Liver (tissue), 3 donors: ENCODE measurements at regions not wholly inside any gene's neighbourhood (a gene's known extent, or its start where the extent isn't known, plus 50 kb on each side); places are given as distances from the start of the nearest gene placed in this dataset.

Experiments
- ATF3 ChIP-seq: IDR thresholded peaks from 2 replicates; pipeline ENCODE4 v1.6.1; 2016; ENCODE audit warnings: antibody characterized with exemption
- EGR1 ChIP-seq, 2 donors: IDR thresholded peaks; 2 replicates each; pipeline ENCODE4 v1.6.1; 2016 to 2018; ENCODE audit warnings: antibody characterized with exemption in 2 of 2, low read depth in 2 of 2
- FOXA1 ChIP-seq: IDR thresholded peaks from 2 replicates; pipeline ENCODE4 v1.6.1; 2016; ENCODE audit warnings: antibody characterized with exemption
- GABPA ChIP-seq, 2 donors: IDR thresholded peaks in 1 of 2; conservative IDR thresholded peaks in 1 of 2; 2 replicates each; pipeline ENCODE4 v1.6.1; 2016; ENCODE audit warnings: antibody characterized with exemption in 2 of 2, mild to moderate bottlenecking in 1 of 2, moderate library complexity in 1 of 2
- JUND ChIP-seq, 2 donors: IDR thresholded peaks; 2 replicates each; pipeline ENCODE4 v1.6.1; 2016; ENCODE audit warnings: antibody characterized with exemption in 2 of 2
- MAX ChIP-seq: IDR thresholded peaks from 2 replicates; pipeline ENCODE4 v1.6.1; 2016; ENCODE audit warnings: antibody characterized with exemption
- RAD21 ChIP-seq, 2 donors: IDR thresholded peaks; 2 replicates each; pipeline ENCODE4 v1.6.1; 2016; ENCODE audit warnings: antibody characterized with exemption in 2 of 2, mild to moderate bottlenecking in 2 of 2
- REST ChIP-seq: IDR thresholded peaks from 2 replicates; pipeline ENCODE4 v1.6.1; 2016; ENCODE audit warnings: antibody characterized with exemption, mild to moderate bottlenecking
- TAF1 ChIP-seq: conservative IDR thresholded peaks from 2 replicates; pipeline ENCODE4 v1.6.1; 2016; ENCODE audit warnings: antibody characterized with exemption, mild to moderate bottlenecking
- YY1 ChIP-seq: IDR thresholded peaks from 2 replicates; pipeline ENCODE4 v1.6.1; 2016; ENCODE audit warnings: antibody characterized with exemption, mild to moderate bottlenecking
- ZBTB33 ChIP-seq: IDR thresholded peaks from 2 replicates; pipeline ENCODE4 v1.6.1; 2016; ENCODE audit warnings: antibody characterized with exemption
- TF ChIP-seq, protein P1 (sequence below): fragments of 150-350 bp; IDR thresholded peaks from 2 replicates; pipeline ENCODE4 v1.5.1; 2017; ENCODE audit warnings: improper control_type of control experiment, low read depth, low read length; ENCODE audit not compliant: missing input control
- donor health status: healthy.
- donor health status: healthy.

DNA sequence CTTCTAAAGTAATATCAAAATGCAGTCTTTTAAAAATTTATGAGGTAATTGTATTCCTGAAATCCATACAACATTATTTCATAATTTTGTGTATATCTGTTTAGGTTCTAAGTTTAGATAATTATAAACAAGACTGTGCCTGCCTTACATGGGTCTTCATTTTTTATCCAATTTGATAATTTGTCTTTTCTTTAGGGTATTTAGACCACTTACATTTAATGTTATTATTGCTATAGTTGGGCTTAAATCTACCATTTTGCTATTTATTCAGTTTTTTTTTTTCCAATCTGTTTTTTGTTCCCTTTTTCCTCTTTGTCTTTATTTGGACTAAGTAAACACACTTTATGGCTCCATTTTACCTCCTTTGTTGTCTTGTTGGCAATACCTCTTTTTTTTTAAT lies 312.5 kb upstream of the MEX3C start:
- TF ChIP-seq, protein P1, sequence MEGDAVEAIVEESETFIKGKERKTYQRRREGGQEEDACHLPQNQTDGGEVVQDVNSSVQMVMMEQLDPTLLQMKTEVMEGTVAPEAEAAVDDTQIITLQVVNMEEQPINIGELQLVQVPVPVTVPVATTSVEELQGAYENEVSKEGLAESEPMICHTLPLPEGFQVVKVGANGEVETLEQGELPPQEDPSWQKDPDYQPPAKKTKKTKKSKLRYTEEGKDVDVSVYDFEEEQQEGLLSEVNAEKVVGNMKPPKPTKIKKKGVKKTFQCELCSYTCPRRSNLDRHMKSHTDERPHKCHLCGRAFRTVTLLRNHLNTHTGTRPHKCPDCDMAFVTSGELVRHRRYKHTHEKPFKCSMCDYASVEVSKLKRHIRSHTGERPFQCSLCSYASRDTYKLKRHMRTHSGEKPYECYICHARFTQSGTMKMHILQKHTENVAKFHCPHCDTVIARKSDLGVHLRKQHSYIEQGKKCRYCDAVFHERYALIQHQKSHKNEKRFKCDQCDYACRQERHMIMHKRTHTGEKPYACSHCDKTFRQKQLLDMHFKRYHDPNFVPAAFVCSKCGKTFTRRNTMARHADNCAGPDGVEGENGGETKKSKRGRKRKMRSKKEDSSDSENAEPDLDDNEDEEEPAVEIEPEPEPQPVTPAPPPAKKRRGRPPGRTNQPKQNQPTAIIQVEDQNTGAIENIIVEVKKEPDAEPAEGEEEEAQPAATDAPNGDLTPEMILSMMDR: no peak
- TF ChIP-seq REST (no peak), EGR1 (IDR thresholded peaks at IDR 0.05; ENCODE audit: low read depth in 2 of 2) (no peak), TAF1 (no peak), MAX (no peak), ZBTB33 (no peak), YY1 (no peak), RAD21 (IDR thresholded peaks at IDR 0.05) (no peak), GABPA (IDR thresholded peaks at IDR 0.05 in 1 of 2, conservative IDR thresholded peaks at IDR 0.05 in 1 of 2) (no peak), JUND (IDR thresholded peaks at IDR 0.05) (no peak), ATF3 (no peak), FOXA1 (no peak)
